Endometrium (tissue), 2 donors: ENCODE measurements at regions not wholly inside any gene's neighbourhood (a gene's known extent, or its start where the extent isn't known, plus 50 kb on each side); places are given as distances from the start of the nearest gene placed in this dataset.

ENCODE experiments used
- FAIRE-seq: peaks from 2 replicates; lab custom pipeline; 2012; peaks lifted over from hg19 to GRCh38; lab: Jason Lieb, UNC
- donor health status: control.
- donor health status: control.

DNA sequence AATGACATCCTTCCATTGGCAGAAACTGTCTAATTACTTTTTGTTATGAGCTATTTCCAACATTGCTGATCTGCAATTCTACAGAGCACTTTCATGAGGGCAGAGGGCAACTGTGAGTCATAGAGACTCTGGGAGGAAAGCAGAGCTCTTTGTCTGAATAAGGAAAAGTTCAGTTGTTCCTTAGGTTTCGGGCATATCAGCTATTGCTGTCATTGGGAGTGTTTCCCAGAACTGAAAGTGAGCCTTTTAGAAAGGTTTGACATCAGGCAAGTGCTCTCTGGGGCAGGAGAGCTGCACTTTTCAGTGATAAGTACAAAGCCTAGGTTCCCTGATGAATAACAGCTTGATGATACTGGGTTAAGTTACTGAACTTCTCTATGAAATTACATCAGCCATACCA is 119.2 kb upstream of the EDNRA start:
- FAIRE-seq, result peak; percentile 82

DNA sequence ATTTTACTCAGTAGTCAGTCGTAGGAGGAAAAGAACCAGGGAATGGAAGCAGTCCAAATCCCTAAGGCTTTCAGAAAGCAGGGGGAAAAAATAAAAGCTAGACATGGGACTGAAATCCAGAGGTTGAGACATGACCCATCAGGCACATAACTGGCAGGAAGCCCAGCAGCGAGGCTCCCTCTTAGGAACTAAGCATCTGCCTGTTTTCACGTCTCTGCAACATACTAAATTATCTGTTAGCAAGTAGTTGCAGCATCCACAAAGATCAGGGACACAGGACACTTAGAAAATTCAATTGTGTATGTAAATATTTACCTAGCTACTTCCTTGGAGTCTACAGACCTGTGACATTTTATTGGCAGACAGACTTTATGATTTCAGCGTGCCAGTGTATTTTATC is 118.0 kb upstream of the EDNRA start:
- FAIRE-seq, result peak; percentile 89

GRCh38 chr4:147363514-147363913 is 117.4 kb upstream of the EDNRA start:
- no peak for FAIRE-seq

- FAIRE-seq, result no peak
Observed at GRCh38 chr4:147365396-147365795, 115.5 kb upstream of the EDNRA start.

DNA sequence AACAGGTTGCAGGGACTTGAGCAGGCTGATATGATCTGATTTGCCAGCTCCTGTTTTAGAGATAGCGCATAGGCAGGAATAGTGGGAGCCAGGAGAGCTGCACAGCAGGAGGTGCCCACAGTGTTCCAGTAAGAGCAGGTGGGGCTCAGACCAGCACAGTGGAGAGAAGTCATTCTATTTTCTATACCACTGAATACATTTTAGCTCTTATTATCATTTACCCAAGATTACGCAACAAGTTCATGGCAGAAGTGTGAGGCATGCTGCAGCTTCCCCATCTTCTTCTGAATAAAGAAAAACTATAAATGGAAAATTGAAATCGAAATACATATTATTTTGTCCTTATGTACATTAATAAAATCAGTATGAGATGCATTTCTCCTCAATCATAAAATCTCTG is 114.7 kb upstream of the EDNRA start:
- FAIRE-seq, result no peak

- no peak for FAIRE-seq
Observed at GRCh38 chr4:147367891-147368290, 113.0 kb upstream of the EDNRA start.

- FAIRE-seq, result peak; percentile 45
Observed at GRCh38 chr4:147368948-147369347, 111.9 kb upstream of the EDNRA start.

- no peak for FAIRE-seq
Observed at GRCh38 chr4:147370473-147370872, 110.4 kb upstream of the EDNRA start.

- no peak for FAIRE-seq
Observed at GRCh38 chr4:147370881-147371280, 110.0 kb upstream of the EDNRA start.

DNA sequence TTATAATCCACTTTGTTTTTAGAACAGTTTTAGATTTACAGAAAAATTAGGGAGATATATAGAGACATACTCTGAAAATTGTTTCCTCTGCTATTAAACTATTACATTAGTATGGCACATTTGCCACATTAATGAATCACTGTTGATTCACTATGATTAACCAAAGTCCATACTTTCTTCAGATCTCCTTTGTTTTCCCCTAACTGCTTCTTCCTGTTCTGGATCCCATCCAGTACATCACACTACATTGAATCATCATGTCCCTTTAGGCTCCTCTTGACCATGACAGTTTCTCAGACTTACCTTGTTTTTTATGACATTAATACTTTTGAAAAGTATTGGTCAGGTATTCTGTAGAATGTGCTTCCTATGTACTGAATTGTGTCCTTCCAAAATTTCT is 109.2 kb upstream of the EDNRA start:
- no peak for FAIRE-seq

DNA sequence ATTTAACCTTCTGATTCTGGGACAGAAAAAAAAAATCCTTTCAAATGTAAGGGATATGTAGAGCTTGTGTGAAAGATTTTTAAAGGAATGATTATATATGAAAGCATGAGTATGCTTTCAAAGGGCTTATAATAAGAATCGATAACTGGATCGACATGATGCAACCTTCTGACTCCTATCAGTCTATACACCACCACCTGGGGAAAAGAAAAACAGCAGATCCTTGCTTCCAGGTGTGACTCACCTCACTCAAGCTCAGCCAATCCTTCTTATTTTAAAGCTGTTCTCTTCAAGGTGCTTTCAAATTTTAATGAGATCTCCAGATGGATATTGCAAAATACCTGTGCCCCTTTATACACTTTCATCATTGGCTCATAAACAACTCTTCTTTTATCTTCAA is 102.1 kb upstream of the EDNRA start:
- FAIRE-seq, result no peak

GRCh38 chr4:147381749-147382148 is 99.1 kb upstream of the EDNRA start:
- FAIRE-seq, result no peak

- FAIRE-seq, result no peak
Observed at GRCh38 chr4:147388018-147388417, 92.9 kb upstream of the EDNRA start.

GRCh38 chr4:147396105-147396504 is 84.8 kb upstream of the EDNRA start:
- no peak for FAIRE-seq

DNA sequence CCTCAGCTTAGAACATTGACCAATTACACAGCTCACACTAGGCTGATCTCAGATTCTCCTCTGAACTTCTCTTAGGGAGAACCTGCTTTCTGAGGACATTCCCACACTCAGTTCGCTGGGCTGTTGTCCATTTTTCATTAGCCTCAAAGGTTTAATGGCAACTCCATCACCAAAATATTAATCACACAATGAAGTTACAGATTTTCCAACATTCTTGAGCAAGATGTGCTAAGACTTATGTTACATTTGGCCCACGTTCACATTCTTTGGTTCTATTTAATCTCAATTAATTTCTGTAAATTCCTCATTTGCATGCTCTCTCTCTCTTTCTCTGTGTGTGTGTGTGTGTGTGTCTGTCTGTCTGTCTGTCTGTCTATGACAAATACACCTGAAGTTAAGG is 82.3 kb upstream of the EDNRA start:
- no peak for FAIRE-seq

DNA sequence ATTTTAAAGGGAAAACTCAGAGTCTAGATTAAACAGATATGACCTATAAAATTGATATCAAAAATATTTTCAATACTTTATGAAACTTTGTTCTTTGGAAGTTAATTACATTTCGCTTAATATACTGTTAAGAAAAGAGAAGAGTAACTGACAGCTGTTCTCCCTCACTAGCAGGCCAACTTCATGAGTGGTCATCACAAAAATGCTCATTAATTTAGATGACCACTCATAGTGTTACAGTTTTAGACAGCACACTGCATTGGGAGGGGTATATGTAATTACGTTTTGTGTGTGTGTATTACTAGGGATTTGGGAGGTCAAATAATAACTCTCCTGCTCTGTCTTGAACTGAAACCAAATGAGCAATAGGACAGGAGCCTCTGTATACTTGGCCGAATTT is 80.2 kb upstream of the EDNRA start:
- FAIRE-seq, result no peak

DNA sequence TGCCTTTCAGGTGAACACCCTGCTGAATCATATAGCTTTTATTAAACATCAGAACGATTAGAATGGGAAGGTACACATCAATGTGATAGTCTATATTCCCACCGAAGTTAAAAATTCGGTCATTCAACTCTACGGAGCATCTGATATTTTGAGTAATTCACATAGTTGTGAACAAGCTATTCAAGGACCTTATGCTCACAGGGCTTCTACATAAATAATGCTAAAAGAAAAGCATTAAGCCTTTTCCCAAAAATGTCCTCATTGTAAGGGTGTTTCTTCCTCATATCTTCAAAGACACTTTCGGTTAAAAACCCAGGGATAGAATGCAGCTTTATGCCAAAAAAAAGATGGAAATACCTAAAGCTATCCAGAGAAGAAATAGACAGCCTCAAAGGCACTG is 79.7 kb upstream of the EDNRA start:
- no peak for FAIRE-seq

GRCh38 chr4:147407261-147408045 is 73.4 kb upstream of the EDNRA start:
- FAIRE-seq, result no peak

GRCh38 chr4:147408189-147408588 is 72.7 kb upstream of the EDNRA start:
- FAIRE-seq, result no peak

DNA sequence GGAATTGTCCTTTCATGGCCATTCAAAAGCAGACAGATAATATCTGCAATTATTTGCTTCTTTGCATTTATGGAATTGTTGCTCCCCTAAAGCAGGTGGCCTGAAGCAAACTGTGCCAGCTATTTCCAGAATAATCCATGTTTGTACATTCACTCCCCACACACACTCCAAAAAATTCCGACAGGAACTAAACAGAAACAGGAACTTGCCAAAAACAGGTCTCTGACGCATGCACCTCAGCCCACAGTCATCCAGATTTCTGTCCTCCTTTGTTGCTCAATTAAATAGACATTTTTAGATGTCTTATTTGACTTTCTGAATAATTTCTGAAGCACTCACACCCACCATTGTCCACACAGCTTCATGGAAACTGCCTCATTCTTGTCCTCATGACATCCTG is 71.5 kb upstream of the EDNRA start:
- no peak for FAIRE-seq

DNA sequence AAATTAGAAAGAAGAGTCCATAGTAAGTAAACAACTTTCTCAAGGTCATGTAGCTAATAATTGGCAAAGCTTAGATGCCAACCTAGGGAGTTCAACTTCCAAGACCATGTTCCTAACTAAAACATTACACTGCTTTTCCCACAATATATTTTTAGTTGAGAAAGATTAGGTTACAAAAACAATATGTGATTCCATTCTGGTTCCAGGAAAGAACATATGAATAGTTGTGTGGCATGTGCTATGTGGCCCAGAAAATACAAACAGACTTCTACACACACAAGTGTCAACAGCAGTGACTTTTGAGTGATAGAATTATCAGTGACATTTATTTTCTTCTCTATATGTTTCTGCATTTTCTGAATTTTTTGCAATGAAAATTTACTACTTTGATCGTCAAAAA is 62.7 kb upstream of the EDNRA start:
- FAIRE-seq, result no peak

DNA sequence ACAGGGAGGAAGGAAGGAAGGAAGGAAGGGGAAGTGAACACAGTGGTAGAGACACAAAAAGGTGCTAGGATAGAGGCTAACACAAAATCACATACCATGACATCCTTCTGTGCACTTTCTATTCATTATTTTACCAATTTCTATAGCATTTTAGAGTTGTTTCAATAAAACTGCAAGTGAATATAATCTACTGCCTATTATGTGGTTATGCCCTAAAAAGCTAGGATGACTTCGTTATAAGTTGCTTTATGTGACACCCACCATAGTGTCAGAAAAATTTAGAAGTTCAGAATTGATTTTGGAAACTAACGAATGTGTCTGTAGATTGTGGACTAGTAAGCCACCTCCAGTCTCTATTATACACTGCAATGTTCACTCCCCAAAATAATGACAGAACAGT is 59.4 kb upstream of the EDNRA start:
- FAIRE-seq, result no peak

DNA sequence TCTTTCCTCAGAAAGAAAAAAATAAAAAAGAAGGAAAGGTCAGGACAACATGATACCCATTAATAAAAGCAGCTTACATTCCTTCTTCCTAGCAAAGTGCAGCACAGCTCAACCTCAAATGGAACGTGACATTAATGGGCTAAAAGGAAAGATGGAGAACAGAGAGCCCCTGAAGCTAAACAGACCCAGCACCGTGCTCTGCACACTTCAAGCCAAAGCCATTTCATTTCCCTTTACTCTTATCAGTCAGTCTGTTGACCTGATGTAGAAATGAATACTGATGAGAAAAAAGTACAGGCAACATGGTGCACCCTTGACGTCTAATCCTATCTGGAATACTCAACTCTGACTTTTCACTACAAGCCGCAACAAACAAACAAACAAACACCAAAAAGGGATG is 57.7 kb upstream of the EDNRA start:
- FAIRE-seq, result no peak

- no peak for FAIRE-seq
Observed at GRCh38 chr4:147425019-147425418, 55.9 kb upstream of the EDNRA start.

DNA sequence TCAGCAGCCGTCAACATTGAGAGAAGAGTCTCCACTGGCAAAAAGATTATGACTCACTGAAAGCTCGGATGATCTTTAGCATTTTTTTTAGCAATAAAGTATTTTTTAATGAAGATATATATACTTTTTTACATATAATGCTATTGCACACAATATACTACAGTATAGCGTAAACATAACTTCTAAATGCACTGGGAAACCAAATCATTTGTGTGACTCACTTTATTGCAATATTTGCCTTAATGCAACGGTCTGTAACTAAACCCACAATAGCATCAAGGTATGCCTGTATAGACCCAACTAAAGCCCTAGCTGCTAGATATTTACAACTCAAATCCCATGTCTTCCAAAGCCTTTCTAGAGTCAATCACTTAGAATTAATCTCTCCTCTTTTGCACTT is 52.3 kb upstream of the EDNRA start:
- FAIRE-seq, result no peak
